ENCODE measurements at regions not wholly inside any gene's neighbourhood (a gene's known extent, or its start where the extent isn't known, plus 50 kb on each side); places are given as distances from the start of the nearest gene placed in this dataset.

- Mint-ChIP-seq H3K9me3 (no peaks in the 10 kb centered on the region), H3K27me3 (ENCODE audit: low read depth, poor library complexity) (peaks cover 6% of the 10 kb centered on the region), H3K4me3 (no peak overlapping the region), H3K36me3 (ENCODE audit: low read depth) (no peaks in the 10 kb centered on the region), H3K4me1 (peaks cover 7% of the 10 kb centered on the region), H3K27ac (no peak overlapping the region)
- no peak for DNase-seq
- TF ChIP-seq CTCF (IDR thresholded peaks at IDR 0.05), result no peak
Observed at GRCh38 chr2:104043864-104044263, 810.1 kb upstream of the POU3F3 start.

- H3K4me3 Mint-ChIP-seq, result no peak overlapping the region
- H3K36me3 Mint-ChIP-seq (ENCODE audit: low read depth), result no peaks in the 10 kb centered on the region
- peaks cover 7% of the 10 kb centered on the region for H3K4me1 Mint-ChIP-seq
- peaks cover 6% of the 10 kb centered on the region for H3K27me3 Mint-ChIP-seq (ENCODE audit: low read depth, poor library complexity)
- H3K27ac Mint-ChIP-seq, result no peak overlapping the region
- DNase-seq, result no peak
- no peaks in the 10 kb centered on the region for H3K9me3 Mint-ChIP-seq
- TF ChIP-seq CTCF (IDR thresholded peaks at IDR 0.05), result no peak
Observed at GRCh38 chr2:104045071-104045470, 808.8 kb upstream of the POU3F3 start.

GRCh38 chr2:104046466-104046865 is 807.4 kb upstream of the POU3F3 start:
- Mint-ChIP-seq H3K9me3 (no peaks in the 10 kb centered on the region), H3K4me1 (peaks cover 9% of the 10 kb centered on the region), H3K4me3 (no peak overlapping the region), H3K27me3 (ENCODE audit: low read depth, poor library complexity) (peaks cover 4% of the 10 kb centered on the region), H3K36me3 (ENCODE audit: low read depth) (no peaks in the 10 kb centered on the region), H3K27ac (no peak overlapping the region)
- no peak for TF ChIP-seq CTCF (IDR thresholded peaks at IDR 0.05)
- DNase-seq, result no peak

GRCh38 chr2:104047516-104047915 is 806.4 kb upstream of the POU3F3 start:
- H3K27ac Mint-ChIP-seq, result no peak overlapping the region

GRCh38 chr2:104049438-104049837 is 804.5 kb upstream of the POU3F3 start:
- no peak for DNase-seq
- no peak for TF ChIP-seq CTCF (IDR thresholded peaks at IDR 0.05)
- peaks cover 8% of the 10 kb centered on the region for H3K4me1 Mint-ChIP-seq
- H3K9me3 Mint-ChIP-seq, result no peaks in the 10 kb centered on the region
- no peak overlapping the region for H3K4me3 Mint-ChIP-seq
- H3K27me3 Mint-ChIP-seq (ENCODE audit: low read depth, poor library complexity), result peaks cover 3% of the 10 kb centered on the region
- H3K36me3 Mint-ChIP-seq (ENCODE audit: low read depth), result no peaks in the 10 kb centered on the region
- no peak overlapping the region for H3K27ac Mint-ChIP-seq

More at GRCh38 chr2:104047516-104047915, 806.4 kb upstream of the POU3F3 start:
- DNase-seq, result no peak
- H3K27me3 Mint-ChIP-seq (ENCODE audit: low read depth, poor library complexity), result peaks cover 3% of the 10 kb centered on the region
- H3K36me3 Mint-ChIP-seq (ENCODE audit: low read depth), result no peaks in the 10 kb centered on the region
- no peak overlapping the region for H3K4me3 Mint-ChIP-seq
- H3K4me1 Mint-ChIP-seq, result peaks cover 15% of the 10 kb centered on the region
- no peak for TF ChIP-seq CTCF (IDR thresholded peaks at IDR 0.05)
- no peaks in the 10 kb centered on the region for H3K9me3 Mint-ChIP-seq

GRCh38 chr2:104049981-104050380 is 803.9 kb upstream of the POU3F3 start:
- Mint-ChIP-seq H3K4me1 (peaks cover 8% of the 10 kb centered on the region), H3K27ac (no peak overlapping the region), H3K36me3 (ENCODE audit: low read depth) (no peaks in the 10 kb centered on the region), H3K9me3 (no peaks in the 10 kb centered on the region), H3K27me3 (ENCODE audit: low read depth, poor library complexity) (peaks cover 3% of the 10 kb centered on the region), H3K4me3 (no peak overlapping the region)
- TF ChIP-seq CTCF (IDR thresholded peaks at IDR 0.05), result no peak
- no peak for DNase-seq
